HG03159 (cell line): ENCODE measurements at regions not wholly inside any gene's neighbourhood (a gene's known extent, or its start where the extent isn't known, plus 50 kb on each side); places are given as distances from the start of the nearest gene placed in this dataset.

ENCODE experiments used
- ATAC-seq: cut with Tn5 transposase; IDR thresholded peaks from one replicate; pipeline ENCODE4 v1.9.1; 2021; ENCODE audit warnings: mild to moderate bottlenecking, moderate library complexity; ENCODE audit not compliant: unreplicated experiment

DNA sequence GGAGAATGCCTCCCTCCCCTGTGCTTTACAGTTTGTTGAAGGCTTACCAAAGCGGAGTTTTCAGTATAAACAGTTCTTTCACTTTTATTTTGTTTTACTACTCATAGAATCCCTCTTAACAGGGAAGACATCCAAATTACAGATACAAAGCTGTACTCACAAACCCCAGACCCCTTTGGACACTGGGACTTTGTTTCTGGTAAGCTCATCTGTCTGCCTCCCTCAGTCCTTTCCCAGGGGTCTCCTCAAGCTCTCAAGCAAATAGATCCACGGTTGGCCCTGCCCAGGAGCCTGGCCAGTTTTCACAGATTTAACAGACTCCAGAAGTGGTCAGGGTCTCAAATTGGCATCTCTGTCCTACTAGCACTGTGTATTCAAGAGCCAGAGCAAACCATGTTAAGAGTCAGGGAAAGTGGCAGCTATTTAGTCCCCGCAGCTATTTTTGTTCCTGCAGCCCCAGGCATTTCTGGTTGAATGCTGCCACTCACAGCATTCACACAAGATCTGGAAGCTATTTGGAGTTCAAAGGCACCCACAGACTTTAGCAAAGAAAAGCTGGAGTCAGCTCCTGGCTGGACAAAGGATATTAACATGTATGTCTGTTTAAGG is 54.2 kb downstream of the TMEM100 start:
- ATAC-seq = no peak

DNA sequence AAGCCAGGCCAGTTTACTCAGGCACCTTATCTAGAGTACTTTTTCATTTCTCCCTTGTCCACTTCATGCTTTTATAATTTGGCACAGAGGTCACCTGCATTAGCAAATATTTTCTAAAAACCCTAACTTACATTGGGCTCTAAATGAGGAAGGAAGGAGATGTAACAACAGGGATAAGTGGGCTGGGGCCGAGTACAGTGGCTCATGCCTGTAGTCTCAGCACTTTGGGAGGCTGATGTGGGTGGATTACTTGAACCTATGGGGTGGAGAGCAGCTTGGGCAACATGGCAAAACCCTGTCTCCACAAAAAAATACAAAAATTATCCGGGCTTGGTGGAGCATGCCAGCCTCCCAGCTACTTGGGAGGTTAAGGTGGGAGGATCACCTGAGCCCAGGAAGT is 55.9 kb downstream of the TMEM100 start:
- no peak for ATAC-seq

DNA sequence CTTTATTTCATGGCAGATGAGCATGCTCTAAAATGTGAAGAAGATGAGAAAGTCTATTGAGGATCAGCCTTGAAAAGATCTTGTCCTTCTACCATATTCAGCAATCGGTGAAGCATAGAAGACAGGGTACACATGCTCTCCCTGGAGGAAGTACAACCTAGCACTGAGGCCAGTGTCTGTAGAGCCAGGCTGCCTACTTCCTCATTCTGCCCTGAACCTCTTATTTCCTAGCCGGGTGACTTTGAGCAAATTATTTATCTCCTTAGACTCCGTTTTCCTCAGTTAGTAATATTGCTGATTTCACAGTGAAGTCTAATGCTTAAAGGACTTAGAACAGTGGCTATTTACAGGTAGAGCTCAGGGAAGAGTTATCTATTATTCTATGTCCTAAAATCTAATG is 58.4 kb downstream of the TMEM100 start:
- ATAC-seq = peak; percentile 95

DNA sequence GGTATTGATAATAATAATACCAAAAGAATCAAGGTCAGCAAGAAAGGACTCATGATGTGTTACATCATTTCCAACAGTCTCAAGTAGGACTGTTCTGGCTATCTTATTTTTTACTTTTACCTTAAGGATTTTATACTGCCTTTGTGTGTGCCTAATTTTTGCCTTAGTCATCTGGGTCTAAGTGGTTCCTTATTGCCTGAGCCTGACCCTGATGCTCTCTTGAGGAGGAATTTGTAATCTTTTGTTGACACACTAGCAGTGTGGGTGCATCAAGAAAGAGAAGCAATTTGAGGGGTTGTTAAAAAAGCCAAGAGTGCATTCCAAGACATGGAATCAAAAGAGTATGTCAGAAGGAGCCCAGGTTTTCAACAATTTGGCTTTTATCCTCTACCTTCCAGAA is 59.3 kb downstream of the TMEM100 start:
- no peak for ATAC-seq

DNA sequence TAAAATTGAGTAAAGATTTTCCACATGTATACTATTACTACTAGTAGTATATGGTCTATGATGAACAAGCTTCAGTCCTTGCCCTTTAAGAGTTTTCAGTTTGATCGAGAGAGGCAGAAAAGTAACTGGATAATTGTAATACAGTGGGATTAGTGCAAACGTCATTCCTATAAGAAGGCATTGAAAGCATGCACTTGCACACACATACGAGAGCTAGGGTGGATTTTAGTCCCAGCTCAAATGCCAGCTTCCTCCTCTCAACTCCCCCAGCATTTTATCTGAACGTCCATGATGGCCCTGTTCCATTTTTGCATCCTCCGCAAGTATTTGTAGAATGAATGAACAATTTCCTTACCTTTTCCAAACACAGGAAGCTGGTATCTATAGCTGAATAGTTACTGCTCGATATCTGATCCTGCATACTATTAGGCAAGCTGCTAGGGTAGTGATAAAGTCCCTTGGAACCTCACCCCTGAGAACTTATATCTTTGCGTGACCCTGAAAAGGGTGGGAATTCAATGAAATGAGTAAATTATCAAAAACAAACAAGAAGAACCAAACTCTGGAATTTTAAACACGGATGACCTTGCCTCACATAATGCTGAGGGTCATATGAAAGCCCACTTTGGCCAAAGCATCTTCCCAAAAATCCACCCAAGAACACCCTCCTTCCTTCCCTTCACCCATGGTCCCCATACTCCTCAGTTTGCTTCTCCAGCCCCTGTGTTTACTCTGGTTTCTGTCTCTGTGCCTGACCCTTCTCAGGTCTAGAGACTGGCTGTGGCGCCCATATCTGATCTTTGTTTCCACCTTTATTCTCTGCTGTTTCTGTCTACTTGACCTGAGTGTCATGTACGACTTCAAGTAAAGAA is 60.5 kb downstream of the TMEM100 start:
- no peak for ATAC-seq

DNA sequence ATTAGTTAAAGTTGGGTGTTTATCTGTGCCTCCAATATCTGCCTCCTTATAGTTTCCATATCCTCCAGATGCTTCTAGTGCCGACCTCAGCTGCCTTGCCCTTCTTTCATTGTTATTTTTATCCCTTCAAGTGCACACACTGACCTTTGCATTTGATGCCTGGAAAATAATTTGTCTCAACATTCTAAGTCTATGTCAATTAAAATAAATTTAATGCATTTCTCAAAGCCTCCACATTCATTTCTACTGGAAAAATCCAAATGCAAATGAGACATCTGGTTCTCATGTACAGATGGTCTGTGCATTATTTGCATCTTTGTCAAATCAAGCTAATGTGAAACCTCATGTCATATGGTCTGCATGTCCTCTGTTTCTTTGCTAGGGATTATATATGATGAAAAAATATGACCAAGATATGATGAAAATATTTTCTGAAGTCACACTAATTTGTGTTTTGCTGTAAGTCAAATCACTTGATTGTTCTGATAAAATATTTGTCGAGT is 61.4 kb downstream of the TMEM100 start:
- ATAC-seq = no peak

DNA sequence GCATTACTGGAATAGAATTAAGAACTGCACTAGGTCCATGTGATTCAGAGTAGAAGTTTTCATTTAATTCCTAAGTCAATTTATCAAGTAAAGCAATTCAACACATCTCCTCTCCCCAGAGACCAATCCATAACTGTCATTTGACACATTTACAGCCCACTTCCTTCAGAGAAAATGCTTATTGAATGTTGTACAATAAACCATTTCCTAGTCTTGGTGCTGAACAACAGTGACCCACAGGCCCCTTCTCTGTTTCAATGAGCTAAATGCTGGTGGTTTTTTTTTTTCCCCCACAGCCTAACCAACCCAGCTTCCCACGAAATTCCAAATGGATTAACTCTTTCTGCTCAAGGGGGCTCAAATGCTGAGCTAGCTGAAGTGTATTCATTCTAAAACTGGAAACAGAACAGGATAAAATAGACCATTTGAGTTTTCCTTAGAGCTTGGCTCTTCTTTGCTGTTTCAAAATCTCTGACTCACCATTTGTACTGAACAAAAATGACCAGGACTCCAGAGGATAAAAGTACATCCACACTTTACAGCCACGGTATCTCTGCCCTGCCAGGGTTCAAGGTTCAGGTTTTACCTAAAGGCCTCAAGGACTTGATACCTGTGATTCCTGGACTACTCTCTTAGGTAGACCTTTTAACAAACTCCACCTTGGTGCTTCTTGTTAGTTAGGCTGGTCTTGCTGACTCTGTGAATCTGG is 62.3 kb downstream of the TMEM100 start:
- ATAC-seq = no peak

DNA sequence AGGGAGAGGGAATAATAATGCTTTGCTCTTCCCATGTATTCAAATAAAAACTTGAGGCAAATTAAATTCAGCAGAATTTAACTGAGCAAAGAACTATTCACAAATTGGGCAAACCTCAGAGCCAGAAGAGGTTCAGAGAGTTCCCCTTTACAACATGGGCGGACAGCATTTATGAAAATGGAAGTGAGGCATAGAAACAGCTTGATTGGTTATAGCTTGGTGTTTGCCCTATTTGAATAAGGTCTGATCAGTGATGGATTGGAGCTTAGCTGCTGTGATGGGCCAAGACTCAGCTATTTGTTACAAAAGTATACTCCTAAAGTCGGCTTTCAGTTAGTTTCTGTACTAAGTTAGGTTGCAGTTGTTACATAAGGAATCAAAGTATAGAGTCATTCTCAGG is 63.0 kb downstream of the TMEM100 start:
- no peak for ATAC-seq

DNA sequence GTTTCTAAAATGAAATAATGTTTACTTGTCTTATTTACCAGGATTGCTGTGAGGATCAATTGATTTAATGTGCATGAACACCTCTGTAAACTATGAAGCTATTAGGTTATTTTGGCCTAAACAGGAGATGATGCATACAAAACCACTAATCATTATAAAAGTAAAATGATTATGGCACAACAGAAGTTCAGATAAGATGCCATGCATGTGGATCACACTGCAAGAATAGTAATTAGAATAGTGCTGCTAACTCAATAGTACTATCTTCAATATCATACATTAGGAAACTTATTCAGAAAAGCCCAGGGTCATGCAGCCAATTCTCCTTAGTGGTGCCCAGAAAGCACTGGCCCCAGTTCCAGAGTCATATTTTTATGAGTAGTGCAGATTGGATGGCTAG is 66.9 kb downstream of the TMEM100 start:
- ATAC-seq = no peak

DNA sequence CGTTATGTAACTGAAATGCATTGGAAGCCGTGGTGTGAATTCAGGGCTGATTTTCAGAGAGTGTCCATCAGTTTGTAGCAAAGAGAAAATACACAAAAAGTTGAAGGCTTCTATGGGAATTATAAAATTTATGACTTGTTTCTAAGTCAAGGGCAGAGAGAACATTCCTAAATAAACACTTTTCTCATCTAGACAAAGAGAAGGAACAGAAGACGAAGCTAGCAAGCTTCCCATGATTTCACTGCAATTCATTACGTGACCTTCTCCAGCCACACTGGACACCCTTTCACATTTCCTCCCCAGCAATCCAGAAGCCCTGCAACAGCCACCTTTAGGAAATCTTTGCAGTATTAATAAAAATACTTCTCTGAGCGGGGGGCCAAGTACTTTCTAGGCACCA is 67.8 kb downstream of the TMEM100 start:
- no peak for ATAC-seq

DNA sequence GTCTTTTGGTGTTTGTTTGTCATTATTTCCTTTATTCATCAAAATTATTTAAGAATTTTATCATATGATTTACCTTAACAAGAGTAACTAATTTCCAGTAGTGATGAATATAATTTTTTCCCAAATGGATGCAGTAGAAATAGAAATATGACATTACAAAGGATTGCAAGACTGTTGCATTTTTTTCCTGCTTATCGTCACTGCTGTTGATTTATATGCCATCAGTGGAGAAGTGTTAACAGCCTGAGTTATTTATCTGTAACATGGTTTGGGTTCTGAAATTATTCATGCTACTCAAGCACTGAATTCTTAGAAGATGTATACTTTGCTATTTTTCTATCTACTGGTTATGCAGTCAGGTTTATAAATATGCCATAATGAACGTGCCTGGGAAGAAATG is 68.6 kb downstream of the TMEM100 start:
- ATAC-seq = no peak

DNA sequence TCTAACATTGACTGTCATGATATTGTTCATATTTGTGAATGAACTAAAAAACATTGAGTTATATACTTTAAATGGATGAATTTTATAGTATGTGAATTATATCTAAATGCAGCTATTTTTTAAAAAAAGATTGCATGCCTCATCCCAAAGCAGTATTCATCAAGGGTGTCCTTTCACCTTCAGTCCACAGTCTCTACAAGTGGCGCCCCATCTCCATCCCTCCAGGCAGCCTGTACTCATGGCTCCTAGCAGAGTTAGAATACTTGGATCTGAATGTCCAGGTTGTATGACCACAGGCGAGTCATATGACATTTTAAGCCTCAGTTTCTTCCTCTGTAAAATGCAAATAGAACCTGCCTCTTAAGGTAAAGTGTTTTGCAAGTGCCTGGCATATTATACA is 69.8 kb downstream of the TMEM100 start:
- no peak for ATAC-seq

DNA sequence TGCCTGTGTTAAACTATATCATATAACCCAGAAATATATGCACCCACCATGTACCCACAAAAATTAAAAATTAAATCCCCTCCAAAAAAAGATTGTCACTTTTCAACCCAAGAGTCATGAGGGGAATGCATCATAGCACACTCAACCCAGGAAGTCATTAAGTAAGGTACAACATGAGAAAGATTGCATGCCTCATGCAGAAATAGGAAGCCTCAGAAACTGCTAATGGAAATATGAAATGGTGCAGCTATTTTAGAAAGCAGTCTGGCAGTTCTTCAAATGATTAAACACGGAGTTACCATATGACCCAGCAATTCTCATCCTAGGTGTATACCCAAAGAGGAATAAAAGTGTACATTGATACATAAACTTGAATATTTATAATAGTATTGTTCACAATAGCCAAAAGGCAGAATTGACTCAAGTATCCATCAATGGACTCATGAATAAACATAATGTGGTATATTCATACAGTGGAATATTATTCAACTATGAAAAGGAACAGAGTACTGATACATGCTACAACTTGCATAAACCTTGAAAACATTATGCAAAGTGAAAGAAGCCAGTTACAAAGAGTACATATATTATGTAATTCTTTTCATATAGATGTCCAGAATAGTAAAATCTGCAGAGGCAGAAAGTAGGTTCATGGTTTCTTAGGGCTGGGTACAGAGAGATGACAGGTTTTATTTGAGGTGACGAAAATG is 70.4 kb downstream of the TMEM100 start:
- no peak for ATAC-seq

DNA sequence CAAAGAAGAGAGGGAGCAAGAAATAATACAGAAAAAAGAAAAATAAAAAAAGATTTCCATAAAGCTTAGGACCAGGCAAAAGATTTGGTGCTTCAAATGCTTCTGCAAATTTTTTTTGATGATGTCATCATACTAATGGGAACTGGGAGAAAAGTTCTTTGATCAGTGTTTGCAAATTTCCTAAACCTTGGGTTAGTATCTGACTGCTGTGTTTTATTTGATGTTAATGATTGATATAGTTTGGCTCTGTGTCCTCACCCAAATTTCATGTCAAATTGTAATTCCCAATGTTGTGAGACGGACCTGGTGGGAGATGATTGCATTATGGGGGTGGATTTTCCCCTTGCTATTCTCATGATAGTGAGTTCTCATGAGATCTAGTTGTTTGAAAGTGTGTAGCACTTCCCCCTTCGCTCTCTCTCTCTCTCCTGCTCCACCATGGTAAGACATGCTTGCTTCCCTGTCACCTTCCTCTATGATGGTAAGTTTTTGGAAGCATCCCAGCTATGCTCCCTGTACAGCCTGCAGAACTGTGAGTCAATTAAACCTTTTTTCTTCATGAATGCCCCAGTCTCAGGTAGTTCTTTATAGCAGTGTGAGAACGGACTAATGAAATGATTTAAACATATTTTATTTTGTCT is 72.6 kb downstream of the TMEM100 start:
- ATAC-seq = no peak

DNA sequence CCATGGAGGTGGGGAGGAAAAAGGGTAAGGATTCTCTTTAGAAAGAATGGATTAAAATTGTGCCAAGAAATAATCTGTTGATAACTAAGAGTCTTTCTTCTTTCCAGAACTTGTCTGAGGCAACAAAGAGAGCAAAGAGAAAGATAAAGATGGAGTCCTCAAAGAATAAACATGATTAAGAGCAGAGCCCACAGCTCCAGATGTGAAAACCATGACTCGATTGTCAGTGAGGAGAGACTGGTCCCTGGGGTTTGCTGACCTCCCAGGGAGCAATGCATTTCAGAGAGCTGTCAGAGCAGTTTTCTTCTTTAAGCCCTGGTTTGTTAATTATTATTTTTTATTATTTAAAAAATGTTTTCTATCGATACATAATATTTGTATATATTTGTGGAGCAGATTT is 74.6 kb downstream of the TMEM100 start:
- ATAC-seq = no peak

DNA sequence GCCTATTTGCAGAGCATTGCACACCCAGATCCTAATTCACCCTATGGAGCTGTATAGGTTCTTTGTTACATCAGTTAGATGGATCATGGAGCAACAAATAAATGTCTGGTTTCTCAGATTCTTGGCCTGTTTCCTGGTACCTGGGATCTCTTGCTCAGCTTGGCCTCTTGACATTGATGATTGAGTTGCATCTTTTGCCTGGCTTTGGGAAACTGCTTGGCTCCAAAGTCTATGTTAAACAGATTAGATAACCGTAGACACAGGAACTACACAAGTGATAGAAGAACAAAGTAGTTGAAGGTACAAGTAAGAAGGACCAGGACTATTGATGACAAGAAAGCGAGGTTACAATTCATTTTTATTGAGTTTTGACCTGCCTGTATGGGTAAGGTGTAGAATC is 77.3 kb downstream of the TMEM100 start:
- ATAC-seq = no peak

DNA sequence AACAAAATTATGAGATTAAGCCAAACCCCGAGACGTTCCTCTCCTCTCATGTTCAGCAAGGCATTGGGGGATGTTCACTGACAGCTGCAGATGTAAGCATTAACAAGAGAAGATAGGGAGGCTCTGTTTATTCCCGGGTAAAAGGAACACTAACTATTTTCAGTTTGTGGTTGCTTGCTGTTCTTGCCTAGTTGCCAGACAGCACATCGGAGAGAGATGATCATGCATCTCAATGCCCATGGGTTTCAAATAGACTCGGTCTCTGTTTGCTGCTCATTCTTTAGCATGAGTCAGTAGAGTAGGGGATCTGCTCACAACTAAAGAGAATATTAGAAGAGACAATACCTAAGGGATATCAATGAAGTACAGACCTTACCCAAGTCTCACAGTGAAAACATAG is 78.3 kb downstream of the TMEM100 start:
- ATAC-seq = no peak

DNA sequence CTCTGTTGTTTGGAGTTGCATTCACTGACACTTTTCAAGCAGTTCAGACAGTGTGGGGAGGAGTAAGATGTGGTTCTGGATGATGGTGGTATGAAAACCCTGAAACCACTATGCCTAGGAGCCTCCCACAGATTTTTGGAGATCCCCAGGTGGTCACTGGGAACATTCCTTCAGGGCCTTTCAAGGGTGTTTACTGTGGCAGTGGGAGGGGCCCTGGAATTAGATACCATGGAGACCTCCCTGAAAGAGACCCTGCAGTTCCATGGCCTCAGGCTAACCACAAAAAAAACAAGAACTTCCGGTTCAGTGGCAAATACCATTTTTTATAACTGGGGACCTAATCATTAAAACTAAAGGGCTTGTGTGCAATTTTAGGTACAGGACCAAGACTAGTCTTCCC is 79.9 kb downstream of the TMEM100 start:
- no peak for ATAC-seq

DNA sequence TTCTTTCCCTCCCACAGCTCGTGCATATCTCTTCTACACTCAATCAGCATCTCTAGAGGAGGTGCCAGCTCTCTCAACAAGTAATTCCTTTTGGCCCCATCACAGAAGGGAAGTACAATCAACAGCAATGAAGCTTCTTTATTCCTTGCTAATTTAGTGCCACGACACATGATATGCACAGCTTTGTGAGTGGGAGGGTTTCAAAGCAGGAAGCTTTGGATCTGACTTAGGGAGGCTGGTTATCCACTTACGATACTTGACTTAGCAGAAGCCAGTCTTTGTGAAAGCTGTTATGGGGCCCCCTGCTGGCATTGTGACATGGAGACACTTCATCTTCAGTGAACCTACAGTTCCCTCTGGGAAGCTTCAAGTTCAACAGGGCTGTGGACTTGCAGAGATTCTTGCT is 81.0 kb downstream of the TMEM100 start:
- no peak for ATAC-seq

DNA sequence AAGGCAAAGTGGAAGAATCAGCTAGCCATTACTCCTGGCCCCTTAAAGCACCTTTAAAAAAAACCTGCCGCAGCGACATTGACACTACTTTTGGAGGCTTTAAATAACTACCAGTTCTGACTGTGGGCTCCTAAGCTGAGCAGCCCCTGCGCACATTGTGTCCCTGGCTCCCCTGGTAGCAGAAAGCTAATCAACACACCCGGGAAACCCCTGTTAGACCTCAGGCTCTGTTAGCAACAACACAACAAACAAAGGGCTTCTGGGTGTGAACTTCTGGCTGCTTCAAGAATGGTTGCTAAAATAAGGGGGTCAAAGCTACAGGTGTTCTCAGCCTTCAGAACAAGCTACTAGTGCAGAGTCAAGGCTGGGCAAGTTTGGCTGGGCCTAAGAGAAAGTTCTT is 83.6 kb downstream of the TMEM100 start:
- ATAC-seq = no peak
